ENCODE measurements at regions not wholly inside any gene's neighbourhood (a gene's known extent, or its start where the extent isn't known, plus 50 kb on each side); places are given as distances from the start of the nearest gene placed in this dataset.
"Not testable (repeated sequence)": the region's sequence is repeated elsewhere in the genome, so short reads cannot be mapped to it uniquely, and the experiment has no call there.

DNA sequence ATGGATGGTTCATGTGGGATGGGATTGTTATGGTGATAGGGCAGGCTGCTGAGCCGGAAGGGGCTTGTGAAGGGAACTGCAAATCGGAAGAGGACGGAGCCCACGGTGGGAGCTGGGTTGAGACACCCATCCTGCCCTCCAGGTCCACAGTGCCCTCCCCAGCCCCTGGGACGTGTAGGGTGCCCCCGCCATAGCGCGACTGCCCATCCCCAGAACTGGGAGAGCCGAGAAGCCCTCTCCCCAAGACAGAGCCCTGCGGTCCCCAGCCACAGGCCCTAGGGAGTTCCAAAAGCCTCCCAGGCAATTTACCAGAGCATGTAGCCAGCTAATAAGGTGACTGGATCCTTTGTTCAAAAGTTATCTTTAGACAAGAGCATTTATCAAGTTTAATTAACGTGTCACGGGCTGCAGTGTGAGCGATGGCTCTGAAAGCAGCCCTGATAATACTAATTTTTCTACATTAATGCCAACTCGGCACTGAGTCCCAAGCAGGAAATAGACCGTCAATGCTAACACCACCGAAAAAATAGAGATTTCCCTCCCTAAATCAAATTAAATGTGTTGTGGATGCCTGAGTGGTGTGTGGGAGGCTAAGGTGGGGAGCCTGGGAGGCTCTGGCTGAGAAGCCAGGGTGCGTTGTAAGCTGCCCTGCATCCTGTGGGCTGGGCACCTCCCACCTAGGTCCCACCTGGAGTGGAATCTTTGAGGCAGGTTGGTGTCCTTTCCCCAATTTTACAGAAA, 76.8 kb upstream of the RTL6 start:
- no peak for DNase-seq

DNA sequence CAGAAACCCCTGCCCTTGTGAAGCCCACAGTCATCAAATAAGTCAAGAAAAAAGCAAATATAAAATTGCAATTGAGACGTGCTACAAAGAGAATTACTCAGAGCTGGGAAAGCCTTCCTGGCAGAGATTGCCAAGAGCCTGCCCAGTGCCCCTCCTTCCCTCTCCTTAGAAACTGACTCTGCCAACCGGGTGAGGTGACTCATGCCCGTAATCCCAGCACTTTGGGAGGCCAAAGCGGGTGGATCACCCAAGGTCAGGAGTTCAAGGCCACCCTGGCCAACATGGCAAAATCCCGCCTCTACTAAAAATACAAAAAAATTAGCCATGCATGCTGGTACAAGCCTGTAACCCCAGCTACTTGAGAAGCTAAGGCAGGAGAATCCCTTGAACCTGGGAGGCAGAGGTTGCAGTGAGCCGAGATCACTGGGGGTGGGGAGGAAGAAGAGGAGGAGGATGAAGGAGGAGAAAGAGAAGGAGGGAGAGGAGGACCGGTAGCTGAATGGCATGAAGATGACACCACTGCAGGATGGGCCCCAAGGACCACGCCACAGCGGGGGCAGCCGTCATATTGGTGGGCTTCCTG, 76.1 kb upstream of the RTL6 start:
- no peak for DNase-seq

DNA sequence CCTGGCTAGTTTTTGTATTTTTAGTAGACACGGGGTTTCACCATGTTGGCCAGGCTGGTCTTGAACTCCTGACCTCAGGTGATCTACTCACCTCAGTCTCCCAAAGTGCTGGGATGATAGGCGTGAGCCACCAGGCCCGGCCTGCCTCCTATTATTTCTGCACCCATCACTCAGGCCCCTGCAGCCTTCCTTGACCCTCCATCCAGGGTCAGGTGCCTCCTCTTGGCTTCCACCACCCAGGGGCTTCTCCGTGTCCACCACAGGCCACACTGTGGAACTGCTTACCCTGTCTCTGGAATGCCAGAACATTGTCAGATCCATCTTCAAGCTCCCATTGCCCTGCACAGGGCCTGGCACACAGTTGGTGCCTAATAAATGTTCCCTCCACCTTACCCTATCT, 75.4 kb upstream of the RTL6 start:
- no peak for DNase-seq

DNA sequence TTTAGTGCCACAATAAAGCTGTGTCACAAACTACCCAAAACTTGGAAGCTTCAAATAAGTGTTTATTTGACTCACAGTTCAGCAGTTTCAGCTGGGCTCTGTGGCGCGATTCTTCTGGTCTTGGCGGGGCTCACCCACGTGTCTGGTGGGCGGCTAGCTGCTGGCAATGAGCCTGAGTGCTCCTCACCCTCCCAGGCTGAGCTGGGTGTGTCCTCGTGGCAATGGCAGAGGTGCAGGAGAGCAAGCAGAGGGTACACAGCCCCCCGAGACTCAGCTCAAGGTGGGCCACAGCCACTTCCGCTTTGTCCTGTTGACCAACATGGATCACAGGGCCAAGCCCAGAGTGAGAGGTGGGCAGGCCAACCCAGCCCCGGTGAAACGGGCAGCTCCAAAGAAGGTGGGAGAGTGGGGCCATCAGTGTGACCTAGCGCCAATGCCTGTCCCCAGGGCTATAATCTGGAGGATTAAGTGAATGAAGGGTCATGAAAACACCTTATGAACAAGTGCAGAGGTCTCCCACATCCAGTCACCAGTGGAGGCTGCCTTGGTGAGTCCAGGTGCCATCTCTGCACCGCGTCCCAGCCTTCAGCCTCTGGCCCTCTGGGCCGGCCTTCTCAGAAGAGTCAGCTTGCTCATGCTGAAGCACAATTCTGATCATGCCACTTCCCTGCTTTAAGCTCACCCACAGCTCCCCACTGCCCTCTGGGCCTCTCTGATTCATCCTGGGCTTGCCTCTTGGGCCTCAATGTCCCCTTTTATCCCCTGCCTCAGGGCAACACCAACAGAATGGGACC, 74.6 kb upstream of the RTL6 start:
- no peak for DNase-seq

DNA sequence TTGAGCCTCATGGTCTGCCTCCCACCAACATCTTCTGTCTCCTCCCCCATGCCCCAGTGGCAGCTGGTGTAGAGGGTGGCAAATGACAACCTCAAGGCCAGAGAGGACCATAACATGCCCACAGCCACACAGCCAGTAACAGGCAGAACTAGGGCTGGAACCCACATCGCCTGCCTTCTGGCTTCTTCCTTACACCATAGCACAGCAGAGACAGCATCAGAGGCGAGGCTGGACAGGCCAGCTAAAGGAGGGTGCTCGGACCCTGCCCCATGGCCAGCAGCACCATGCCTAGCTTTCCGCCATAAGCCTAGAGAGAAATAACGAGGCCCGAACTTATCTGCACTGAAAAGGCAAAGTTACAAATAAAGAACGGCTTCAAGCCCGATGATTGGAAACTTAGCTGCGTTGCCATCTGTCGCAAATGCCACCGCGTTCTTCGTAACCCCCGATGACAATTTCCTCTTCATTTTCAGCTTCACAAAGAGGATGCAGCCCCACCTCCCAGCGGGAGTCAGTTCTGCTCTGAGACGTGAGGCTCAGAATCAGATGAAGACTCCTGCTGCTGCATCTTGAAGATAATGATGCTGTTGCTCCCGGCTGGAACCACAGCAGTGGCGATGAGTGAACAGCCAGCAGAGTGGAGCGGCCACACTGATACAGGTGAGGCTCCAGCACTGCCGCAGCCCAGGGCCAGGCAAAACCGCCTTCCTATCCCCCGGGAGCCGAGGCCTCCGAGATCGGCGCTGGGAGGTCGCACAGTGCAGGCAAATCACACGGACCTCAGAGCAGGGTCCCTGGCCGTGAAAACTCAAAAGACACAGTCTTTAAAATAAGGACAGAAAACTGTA, 73.8 kb upstream of the RTL6 start:
- no peak for DNase-seq

DNA sequence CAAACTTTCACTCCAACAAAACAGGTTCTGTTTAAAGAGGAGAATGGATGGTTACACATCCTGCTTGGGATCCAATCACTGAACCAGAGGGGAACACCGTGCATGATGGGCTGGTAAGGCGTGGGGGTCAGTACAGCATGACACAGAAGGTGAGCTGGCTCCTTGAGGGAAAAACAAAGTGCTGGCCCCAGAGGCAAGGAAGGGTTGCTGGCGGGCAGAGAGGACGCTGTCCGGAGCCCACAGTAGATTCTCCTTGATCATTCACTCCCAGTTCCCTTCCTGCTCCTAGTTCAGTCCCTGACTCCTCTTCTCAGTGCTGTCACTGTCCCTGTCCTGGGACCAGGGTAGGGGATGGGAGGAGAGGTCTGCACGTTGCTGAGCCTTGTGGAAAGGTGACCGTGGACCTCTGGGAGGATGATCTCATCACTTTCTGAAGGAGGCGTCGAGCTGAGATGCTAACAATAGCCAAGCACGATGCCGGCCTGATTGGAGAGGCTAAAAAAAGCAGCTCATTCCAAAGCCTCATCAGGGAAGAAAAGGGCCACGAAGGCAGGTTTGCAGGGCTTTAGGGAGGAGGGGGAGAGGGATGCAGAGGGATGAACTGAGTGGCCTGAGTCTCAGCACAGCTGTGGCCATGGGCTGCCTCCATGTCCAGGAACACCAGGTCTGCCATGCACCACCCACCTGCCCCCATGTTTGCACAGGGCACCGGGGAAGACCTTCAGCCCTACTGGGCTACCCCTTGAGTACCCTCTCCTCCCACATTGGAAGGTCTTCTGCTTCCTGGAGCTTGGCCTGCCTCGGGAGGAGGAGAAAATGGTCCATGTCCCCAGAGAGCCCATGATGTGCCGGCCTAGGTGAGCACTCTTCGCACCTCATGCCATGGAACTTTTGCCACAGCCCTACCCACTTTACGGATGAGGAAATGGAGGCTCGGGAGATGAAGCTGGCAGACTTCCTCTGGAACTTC, 72.7 kb upstream of the RTL6 start:
- no peak for DNase-seq

DNA sequence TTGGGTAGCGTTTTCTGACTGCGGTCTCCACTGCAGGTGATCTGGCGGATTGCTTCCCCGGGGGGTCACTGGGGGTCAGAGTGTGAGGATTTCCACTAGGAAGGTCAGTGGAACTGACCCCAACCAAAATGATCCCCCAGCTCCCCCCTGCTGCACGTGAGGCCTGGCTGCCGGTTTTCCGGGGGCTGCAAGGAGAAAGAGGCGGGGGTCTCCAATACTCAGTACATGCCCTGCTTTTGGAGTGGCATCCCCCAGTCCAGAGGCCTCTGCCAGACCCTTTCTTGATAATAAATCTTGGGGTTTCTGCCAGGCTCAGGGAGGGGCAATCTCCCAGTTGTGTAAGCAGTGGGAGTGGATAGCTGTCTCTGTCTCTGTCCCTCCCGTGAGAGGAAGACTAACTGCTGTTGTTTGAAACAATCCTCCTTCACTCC, 71.5 kb upstream of the RTL6 start:
- no peak for DNase-seq

DNA sequence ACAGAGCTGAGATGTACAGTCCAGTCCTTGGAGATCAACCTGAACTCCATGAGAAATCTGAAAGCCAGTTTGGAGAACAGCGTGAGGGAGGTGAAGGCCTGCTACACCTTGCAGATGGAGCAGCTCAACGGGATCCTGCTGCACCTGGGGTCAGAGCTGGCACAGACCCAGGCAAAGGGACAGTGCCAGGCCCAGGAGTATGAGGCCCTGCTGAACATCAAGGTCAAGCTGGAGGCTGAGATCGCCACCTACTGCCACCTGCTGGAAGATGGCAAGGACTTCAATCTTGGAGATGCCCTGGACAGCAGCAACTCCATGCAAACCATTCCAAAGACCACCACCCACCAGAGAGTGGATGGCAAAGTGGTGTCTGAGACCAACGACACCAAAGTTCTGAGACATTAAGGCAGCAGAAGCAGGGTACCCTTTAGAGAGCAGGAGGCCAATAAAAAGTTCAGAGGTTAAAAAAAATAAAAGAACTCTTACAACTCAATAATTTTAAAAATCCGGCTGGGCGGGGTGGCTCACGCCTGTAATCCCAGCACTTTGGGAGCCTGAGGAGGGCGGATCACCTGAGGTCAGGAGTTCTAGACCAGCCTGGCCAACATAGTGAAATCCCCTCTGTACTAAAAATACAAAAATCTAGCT, 69.9 kb upstream of the RTL6 start:
- DNase-seq: peak; percentile 51

DNA sequence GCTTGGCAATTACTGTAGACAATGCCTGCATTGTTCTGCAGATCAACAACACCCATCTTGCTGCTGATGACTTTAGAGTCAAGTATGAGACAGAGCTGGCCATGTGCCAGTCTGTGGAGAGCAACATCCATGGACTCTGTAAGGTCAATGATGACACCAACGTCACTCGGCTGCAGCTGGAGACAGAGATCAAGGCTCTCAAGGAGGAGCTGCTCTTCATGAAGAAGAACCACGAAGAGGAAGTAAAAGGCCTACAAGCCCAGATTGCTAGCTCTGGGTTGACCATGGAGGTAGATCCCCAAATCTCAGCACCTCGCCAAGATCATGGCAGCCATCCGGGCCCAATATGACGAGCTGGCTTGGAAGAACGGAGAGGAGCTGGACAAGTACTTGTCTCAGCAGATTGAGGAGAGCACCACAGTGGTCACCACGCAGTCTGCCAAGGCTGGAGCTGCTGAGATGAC, 69.4 kb upstream of the RTL6 start:
- not testable (repeated sequence) for DNase-seq

DNA sequence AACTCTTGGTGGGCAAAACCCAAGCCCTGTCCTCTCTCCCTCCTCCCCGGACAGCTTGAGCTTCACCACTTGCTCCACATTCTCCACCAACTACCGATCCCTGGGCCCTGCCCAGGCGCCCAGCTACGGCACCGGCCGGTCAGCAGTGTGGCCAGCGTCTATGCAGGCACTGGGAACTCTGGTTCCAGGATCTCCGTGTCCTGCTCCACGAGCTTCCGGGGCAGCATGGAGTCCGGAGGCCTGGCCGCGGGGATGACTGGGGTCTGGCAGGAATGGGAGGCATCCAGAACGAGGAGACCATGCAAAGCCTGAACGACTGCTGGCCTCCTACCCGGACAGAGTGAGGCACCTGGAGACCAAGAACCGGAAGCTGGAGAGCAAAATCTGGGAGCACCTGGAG, 68.9 kb upstream of the RTL6 start:
- no peak for DNase-seq

DNA sequence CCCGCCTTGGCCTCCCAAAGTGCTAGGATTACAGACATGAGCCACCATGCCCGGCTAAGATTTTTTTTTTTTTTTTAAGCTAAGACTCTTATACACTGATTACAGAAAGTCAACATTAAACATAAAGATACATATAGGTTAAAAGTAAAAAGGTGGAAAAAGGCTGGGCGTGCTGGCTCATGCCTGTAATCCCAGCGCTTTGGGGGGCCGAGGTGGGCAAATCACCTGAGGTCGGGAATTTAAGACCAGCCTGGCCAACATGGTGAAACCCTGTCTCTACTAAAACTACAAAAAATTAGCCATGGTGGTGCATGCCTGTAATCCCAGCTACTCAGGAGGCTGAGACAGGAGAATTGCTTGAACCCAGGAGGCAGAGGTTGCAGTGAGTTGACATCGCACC, 64.6 kb upstream of the RTL6 start:
- DNase-seq: not testable (repeated sequence)

DNA sequence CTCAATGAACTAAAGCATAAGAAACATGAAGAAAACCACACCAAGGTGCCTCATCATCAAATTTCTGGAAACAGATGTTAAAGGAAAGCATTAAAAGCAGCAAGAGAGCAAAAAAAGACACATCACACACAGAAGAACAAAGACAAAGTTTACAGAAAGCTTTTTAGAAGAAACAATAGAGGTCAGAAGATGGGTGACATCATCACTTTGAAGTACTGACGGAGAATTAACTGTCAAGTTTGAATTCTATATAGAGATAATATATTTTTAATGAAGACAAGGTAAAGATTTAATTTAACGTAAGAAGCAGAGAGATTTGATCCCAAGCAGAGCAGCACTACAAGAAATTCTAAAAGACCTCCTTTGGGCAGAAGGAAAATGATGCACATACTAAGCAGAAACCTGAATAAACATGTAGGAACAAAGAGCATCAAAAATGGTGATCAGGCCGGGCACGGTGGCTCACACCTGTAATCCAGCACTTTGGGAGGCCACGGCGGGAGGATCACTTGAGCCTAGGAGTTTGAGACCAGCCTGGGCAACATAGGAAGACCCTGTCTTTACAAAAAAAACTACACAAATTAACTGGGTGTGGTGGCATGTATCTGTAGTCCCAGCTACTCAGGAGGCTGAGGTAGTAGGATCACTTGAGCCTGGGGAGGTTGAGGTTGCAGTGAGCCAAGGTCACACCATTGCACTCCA, 63.3 kb upstream of the RTL6 start:
- DNase-seq: no peak

DNA sequence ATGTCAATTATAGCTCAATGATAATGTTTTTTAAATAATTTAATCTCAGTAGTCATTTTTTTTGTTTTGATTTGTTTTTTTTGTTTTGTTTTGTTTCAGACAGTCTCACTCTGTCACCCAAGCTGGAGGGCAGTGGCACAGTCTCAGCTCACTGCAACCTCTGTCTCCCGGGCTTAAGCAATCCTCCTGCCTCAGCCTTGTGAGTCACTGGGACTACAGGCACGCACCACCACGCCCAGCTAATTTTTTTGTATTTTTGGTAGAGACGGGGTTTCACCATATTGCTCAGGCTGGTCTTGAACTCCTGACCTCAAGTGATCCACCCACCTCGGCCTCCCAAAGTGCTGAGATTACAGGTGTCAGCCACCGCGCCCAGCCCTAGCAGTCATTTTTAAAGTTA, 60.6 kb upstream of the RTL6 start:
- not testable (repeated sequence) for DNase-seq

DNA sequence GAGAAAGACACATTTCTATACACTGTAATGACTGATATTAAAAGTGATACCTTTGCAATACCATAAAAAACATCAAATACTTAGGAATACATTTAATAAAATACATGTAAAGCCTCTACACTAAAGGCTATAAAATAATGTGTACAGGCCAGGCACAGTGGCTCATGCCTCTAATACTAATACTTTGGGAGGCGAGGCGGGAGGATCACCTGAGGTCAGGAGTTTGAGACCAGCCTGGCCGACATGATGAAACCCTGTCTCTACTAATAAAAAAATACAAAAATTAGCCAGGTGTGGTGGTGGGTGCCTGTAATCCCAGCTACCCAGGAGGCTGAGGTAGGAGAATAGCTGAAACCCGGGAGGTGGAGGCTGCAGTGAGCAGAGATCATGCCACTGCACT, 59.8 kb upstream of the RTL6 start:
- DNase-seq: not testable (repeated sequence)

DNA sequence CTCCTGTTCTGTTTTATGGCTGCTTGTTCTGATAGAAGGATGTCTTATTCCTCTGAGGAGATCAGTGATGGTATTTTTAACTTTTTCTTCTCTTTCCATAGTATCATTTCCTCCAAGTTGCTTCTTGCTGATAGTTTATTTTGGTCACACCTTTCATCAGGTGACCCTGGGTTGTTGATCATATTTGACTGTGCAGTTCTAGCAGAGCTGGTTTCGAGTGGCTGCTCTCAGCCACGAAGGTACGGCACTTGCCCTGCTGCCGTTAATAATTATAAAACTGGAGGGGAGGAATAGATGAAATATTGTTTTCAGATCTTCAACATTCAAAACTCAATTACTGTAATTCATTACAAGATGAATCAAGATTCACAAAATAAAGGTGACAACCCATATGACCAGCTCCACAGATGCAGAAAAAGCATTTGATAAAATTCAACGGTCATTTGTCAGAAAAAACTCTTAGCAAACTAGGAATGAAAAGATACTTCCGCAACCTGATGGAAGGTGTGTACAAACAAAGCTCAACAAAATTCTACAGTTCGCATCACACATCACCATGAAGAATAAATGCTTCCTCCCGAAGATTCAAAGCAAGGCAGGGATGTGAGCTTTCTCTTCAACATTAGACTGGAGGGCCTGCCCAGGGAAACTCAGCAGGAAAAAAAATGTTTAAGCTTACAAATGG, 59.2 kb upstream of the RTL6 start:
- no peak for DNase-seq

DNA sequence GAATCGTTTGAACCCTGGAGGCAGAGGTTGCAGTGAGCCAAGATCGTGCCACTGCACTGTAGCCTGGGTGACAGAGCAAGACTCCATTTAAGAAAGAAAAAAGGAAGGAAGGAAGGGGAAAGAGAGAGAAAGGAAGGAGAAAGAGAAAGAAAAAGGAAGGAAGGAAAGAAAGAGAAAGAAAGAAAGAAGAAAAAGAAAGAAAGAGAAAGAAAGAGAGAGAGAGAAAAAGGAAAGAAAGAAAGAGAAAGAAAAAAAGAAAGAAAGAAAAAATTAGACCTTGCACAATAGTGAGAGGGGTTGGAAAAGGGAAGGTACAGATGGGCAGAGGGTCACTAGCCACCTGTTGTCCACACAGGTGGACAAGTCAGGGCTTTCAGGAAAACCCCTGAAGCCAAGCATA, 57.6 kb upstream of the RTL6 start:
- no peak for DNase-seq

DNA sequence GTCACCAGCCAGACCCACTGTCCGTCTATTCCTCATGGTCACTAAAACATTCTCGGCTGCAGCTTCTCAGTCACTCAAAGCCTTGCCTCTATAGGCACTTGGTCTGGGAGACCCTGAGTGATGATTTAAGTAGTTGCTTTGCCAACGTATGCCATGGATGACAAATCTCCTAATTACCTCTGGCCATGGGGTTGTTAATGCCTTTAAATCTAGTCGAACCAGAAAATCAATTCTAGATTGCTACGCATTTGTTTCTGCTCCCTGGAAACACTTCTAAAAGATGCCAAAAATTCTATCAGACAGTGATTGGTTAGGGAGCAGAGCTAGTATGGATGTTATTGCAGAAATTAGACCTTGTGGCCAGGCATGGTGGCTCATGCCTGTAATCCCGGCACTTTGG, 57.0 kb upstream of the RTL6 start:
- DNase-seq: no peak

DNA sequence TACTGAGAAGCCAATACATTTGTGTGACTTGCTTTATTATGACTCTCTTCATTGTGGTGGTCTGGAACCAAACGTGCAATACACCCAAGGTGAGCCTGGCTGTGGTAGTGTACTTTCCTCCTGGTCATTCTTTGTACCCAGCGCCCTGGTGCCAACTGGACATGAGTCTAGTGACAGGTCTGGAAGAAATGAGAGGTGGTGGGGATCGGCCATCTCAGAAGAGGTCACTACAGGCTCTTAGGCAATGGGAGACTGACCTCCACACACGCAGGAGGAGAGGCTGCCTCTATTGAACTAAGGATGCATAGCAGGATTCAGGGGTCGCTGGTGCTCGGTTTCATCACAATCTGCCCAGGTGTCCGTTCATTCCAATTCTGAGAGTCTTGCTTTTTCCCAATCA, 56.4 kb upstream of the RTL6 start:
- DNase-seq: no peak

DNA sequence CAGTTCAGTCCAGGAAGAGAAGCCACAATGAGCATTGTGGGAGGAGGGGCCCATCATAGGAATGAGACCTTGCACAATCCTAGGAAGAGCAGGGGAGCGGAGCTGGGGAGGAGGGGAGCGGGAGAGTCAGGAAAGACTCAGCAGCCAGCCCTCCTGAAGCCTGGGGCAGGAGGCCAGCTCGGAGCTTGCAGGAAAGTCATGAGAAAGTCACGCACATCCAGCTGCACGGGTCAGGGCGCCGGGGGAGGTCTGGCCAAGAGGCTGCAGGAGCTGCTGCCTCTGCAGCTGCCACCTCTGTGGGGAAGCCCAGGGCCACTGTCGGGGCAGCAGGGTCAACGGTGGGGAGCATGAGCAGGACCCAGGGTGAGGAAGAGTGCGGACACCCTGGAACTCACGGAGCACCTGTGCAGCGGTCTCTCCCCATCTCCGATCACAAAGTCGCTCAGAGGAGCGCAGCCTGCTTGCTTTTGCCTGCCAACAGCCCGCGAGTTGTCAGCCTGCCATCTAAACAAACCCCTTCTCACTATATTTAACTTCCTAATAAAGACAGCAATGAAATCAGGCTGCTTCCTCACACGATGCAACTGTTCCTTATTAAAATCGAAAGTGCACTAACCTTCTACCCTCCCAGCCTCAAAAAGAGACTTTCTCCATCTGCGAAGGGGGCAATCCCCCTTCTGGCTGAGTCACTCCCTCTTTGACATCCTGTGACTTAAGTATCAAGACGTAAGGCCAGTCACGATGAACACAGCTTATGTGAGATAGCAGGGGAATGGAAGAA, 52.9 kb upstream of the RTL6 start:
- no peak for DNase-seq
